Left ventricle myocardium inferior (tissue), 1 donor: ENCODE measurements at regions not wholly inside any gene's neighbourhood (a gene's known extent, or its start where the extent isn't known, plus 50 kb on each side); places are given as distances from the start of the nearest gene placed in this dataset.

Experiments used
- DNase-seq: peaks from one replicate; pipeline ENCODE4 v3.0.0-alpha.2; 2020
- H3K27ac ChIP-seq: fragments of 200-600 bp; replicated peaks from 2 replicates; pipeline ENCODE4 v1.8.0; 2021
- H3K27me3 ChIP-seq: fragments of 200-600 bp; 2 replicates; pipeline ENCODE4 v1.8.0; 2021; ENCODE audit warnings: low read depth
- H3K36me3 ChIP-seq: fragments of 200-600 bp; 2 replicates; pipeline ENCODE4 v1.8.0; 2021
- H3K4me1 ChIP-seq: fragments of 200-600 bp; 2 replicates; pipeline ENCODE4 v1.8.0; 2021
- H3K4me3 ChIP-seq: fragments of 200-600 bp; 2 replicates; pipeline ENCODE4 v1.8.0; 2021; ENCODE audit warnings: mild to moderate bottlenecking, moderate library complexity
- H3K9me3 ChIP-seq: fragments of 200-600 bp; replicated peaks from 2 replicates; pipeline ENCODE4 v1.8.0; 2021
- CTCF ChIP-seq: fragments of 200-600 bp; IDR thresholded peaks from 2 replicates; pipeline ENCODE4 v1.8.0; 2021; ENCODE audit warnings: antibody characterized with exemption, mild to moderate bottlenecking, borderline replicate concordance
- intact Hi-C: fragments of 100-400 bp; cut with micrococcal nuclease; formaldehyde crosslinking; loops from one replicate; pipeline ENCODE4 v1.11.0; 2022
- donor health status: DM: no; HTN: yes; CAD: no; lungs with severe emphysema.

GRCh38 chr14:84814391-84814790 is 715.6 kb upstream of the FLRT2 start:
- no peak overlapping the region for H3K4me3 ChIP-seq
- intact Hi-C loops, result no loop called here
- no peaks in the 10 kb centered on the region for H3K36me3 ChIP-seq
- no peak for TF ChIP-seq CTCF
- no peaks in the 10 kb centered on the region for H3K27me3 ChIP-seq
- DNase-seq, result no peak
- H3K4me1 ChIP-seq, result no peaks in the 10 kb centered on the region
- no peak overlapping the region for H3K27ac ChIP-seq
- no peaks in the 10 kb centered on the region for H3K9me3 ChIP-seq

GRCh38 chr14:84819528-84819927 is 710.4 kb upstream of the FLRT2 start:
- no peak for TF ChIP-seq CTCF
- intact Hi-C loops, result no loop called here
- H3K36me3 ChIP-seq, result no peaks in the 10 kb centered on the region
- H3K4me1 ChIP-seq, result no peaks in the 10 kb centered on the region
- no peaks in the 10 kb centered on the region for H3K9me3 ChIP-seq
- H3K27me3 ChIP-seq, result no peaks in the 10 kb centered on the region
- DNase-seq, result no peak
- no peak overlapping the region for H3K4me3 ChIP-seq
- H3K27ac ChIP-seq, result no peak overlapping the region

GRCh38 chr14:84825481-84826251 is 704.3 kb upstream of the FLRT2 start:
- H3K4me3 ChIP-seq, result no peak overlapping the region
- no peak for TF ChIP-seq CTCF
- H3K9me3 ChIP-seq, result no peaks in the 10 kb centered on the region
- intact Hi-C loops, result no loop called here
- H3K27ac ChIP-seq, result no peak overlapping the region
- DNase-seq, result no peak
- no peaks in the 10 kb centered on the region for H3K27me3 ChIP-seq
- no peaks in the 10 kb centered on the region for H3K36me3 ChIP-seq
- H3K4me1 ChIP-seq, result no peaks in the 10 kb centered on the region

- H3K9me3 ChIP-seq, result no peaks in the 10 kb centered on the region
- no peaks in the 10 kb centered on the region for H3K4me1 ChIP-seq
- no peak overlapping the region for H3K27ac ChIP-seq
- no peak for TF ChIP-seq CTCF
- no peak for DNase-seq
- no peaks in the 10 kb centered on the region for H3K27me3 ChIP-seq
- H3K4me3 ChIP-seq, result no peak overlapping the region
- intact Hi-C loops, result no loop called here
- H3K36me3 ChIP-seq, result no peaks in the 10 kb centered on the region
These were observed 703.6 kb upstream of the FLRT2 start for GRCh38 chr14:84826294-84826693.

- TF ChIP-seq CTCF, result no peak
- Histone ChIP-seq H3K27ac (no peak overlapping the region), H3K4me3 (no peak overlapping the region), H3K9me3 (no peaks in the 10 kb centered on the region), H3K27me3 (no peaks in the 10 kb centered on the region), H3K36me3 (no peaks in the 10 kb centered on the region), H3K4me1 (no peaks in the 10 kb centered on the region)
- intact Hi-C loops, result no loop called here
- DNase-seq, result no peak
These were observed 679.3 kb upstream of the FLRT2 start for GRCh38 chr14:84850595-84850994.
